GM18861 (cell line): ENCODE measurements at regions not wholly inside any gene's neighbourhood (a gene's known extent, or its start where the extent isn't known, plus 50 kb on each side); places are given as distances from the start of the nearest gene placed in this dataset.
A peak's percentile ranks its signal among the peaks of the same experiment; 100 is the strongest.

Source experiments
- ATAC-seq: cut with Tn5 transposase; IDR thresholded peaks from one replicate; pipeline ENCODE4 v1.9.1; 2021; ENCODE audit not compliant: unreplicated experiment

GRCh38 chr9:27864644-27865438 is 291.6 kb upstream of the C9orf72 start:
- no peak for ATAC-seq

GRCh38 chr9:27866741-27867140 is 293.5 kb upstream of the C9orf72 start:
- no peak for ATAC-seq

GRCh38 chr9:27870404-27870803 is 297.1 kb upstream of the C9orf72 start:
- no peak for ATAC-seq

GRCh38 chr9:27880156-27880555 is 306.9 kb upstream of the C9orf72 start:
- no peak for ATAC-seq

GRCh38 chr9:27880635-27881034 is 307.4 kb upstream of the C9orf72 start:
- no peak for ATAC-seq

GRCh38 chr9:27888661-27889295 is 315.5 kb upstream of the C9orf72 start:
- peak; percentile 96 for ATAC-seq

GRCh38 chr9:27924502-27924901 is 351.2 kb upstream of the C9orf72 start:
- no peak for ATAC-seq

GRCh38 chr9:27925815-27926214 is 352.5 kb upstream of the C9orf72 start:
- ATAC-seq, result no peak

- ATAC-seq, result no peak
These were observed 356.6 kb upstream of the C9orf72 start for GRCh38 chr9:27929841-27930240.

- no peak for ATAC-seq
These were observed 360.1 kb upstream of the C9orf72 start for GRCh38 chr9:27933210-27934025.

GRCh38 chr9:27934471-27934870 is 361.2 kb upstream of the C9orf72 start:
- no peak for ATAC-seq

- ATAC-seq, result no peak
These were observed 365.9 kb upstream of the C9orf72 start for GRCh38 chr9:27939186-27939585.

GRCh38 chr9:27940535-27940934 is 367.3 kb upstream of the C9orf72 start:
- ATAC-seq, result no peak

- no peak for ATAC-seq
These were observed 370.2 kb upstream of the C9orf72 start for GRCh38 chr9:27943501-27943900.

- ATAC-seq, result no peak
These were observed 372.1 kb upstream of the C9orf72 start for GRCh38 chr9:27945386-27945785.

- ATAC-seq, result no peak
These were observed 377.1 kb upstream of the C9orf72 start for GRCh38 chr9:27950382-27950781.

- no peak for ATAC-seq
These were observed 381.6 kb upstream of the C9orf72 start for GRCh38 chr9:27954858-27955257.

GRCh38 chr9:27963836-27964235 is 390.6 kb upstream of the C9orf72 start:
- ATAC-seq, result no peak

- ATAC-seq, result no peak
These were observed 393.9 kb upstream of the C9orf72 start for GRCh38 chr9:27967210-27967609.

- ATAC-seq, result no peak
These were observed 404.6 kb upstream of the C9orf72 start for GRCh38 chr9:27977931-27978330.

- no peak for ATAC-seq
These were observed 412.4 kb upstream of the C9orf72 start for GRCh38 chr9:27985714-27986113.

- no peak for ATAC-seq
These were observed 417.2 kb upstream of the C9orf72 start for GRCh38 chr9:27990524-27990923.
